ENCODE measurements at regions not wholly inside any gene's neighbourhood (a gene's known extent, or its start where the extent isn't known, plus 50 kb on each side); places are given as distances from the start of the nearest gene placed in this dataset.

DNA sequence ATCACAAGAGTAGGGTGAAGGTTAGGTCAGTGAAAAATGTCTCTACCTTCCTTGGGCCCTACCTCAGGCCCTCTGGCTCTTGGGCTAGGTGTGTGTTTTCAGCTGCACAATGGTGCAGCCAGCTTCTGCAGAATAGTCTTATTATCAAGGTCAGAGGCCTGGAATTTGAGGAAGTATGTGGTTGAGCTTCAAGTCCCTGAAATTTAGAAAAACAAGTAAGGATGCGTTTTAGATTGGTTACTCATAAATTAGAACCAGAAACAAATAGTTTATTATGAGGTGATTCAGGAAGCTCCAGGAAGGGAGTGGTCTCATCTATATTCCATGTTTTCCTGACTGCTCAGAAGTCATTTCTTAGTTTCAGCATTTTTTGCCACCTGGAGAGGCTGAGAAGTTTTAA lies 204.2 kb upstream of the CELF4 start:
- Mint-ChIP-seq H3K4me1 (no peaks in the 10 kb centered on the region), H3K36me3 (ENCODE audit: low read depth) (no peaks in the 10 kb centered on the region), H3K27me3 (ENCODE audit: insufficient read depth, low read depth, poor library complexity) (no peaks in the 10 kb centered on the region), H3K4me3 (no peak overlapping the region), H3K27ac (no peak overlapping the region), H3K9me3 (peaks cover 2% of the 10 kb centered on the region; the same call in 2 of the 3 replicates)
- no peak for TF ChIP-seq NANOG (IDR thresholded peaks at IDR 0.05; ENCODE audit: borderline replicate concordance)
- TF ChIP-seq STAT1 (IDR thresholded peaks at IDR 0.05; ENCODE audit: unreplicated experiment) = no peak
- TF ChIP-seq POLR2AphosphoS5 (IDR thresholded peaks at IDR 0.05; ENCODE audit: low read depth) = no peak
- TF ChIP-seq ZNF331 (CRISPR knock-in tag; IDR thresholded peaks at IDR 0.05; ENCODE audit: low read depth) = no peak
- TF ChIP-seq, protein P1, sequence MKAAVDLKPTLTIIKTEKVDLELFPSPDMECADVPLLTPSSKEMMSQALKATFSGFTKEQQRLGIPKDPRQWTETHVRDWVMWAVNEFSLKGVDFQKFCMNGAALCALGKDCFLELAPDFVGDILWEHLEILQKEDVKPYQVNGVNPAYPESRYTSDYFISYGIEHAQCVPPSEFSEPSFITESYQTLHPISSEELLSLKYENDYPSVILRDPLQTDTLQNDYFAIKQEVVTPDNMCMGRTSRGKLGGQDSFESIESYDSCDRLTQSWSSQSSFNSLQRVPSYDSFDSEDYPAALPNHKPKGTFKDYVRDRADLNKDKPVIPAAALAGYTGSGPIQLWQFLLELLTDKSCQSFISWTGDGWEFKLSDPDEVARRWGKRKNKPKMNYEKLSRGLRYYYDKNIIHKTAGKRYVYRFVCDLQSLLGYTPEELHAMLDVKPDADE (IDR thresholded peaks at IDR 0.05) = no peak
- TF ChIP-seq EZH2 (IDR thresholded peaks at IDR 0.05; ENCODE audit: low read depth, unreplicated experiment) = no peak
- no peak for TF ChIP-seq EZH2phosphoT487 (IDR thresholded peaks at IDR 0.05; ENCODE audit: unreplicated experiment)
- DNase-seq (ENCODE audit: low spot score) (no peak), ATAC-seq (no peak)
- no peak overlapping the region for H2AFZ ChIP-seq
- H3K36me3 ChIP-seq (ENCODE audit: insufficient read depth) = no peaks in the 10 kb centered on the region
- no peaks in the 10 kb centered on the region for H3F3A ChIP-seq (replicated peaks; ENCODE audit: low read depth)
- no peaks in the 10 kb centered on the region for H3K4me1 ChIP-seq (ENCODE audit: insufficient read depth)
- H3K27me3 ChIP-seq (ENCODE audit: insufficient read depth) = no peaks in the 10 kb centered on the region
- H3K9me2 ChIP-seq (ENCODE audit: insufficient read depth) = peaks cover 7% of the 10 kb centered on the region; the same call in 1 of the 2 replicates
- no peaks in the 10 kb centered on the region for H3K79me2 ChIP-seq (replicated peaks; ENCODE audit: insufficient read depth)
- no peak overlapping the region for H3K4me2 ChIP-seq
- H4K20me1 ChIP-seq (replicated peaks; ENCODE audit: insufficient read depth) = no peaks in the 10 kb centered on the region
- H3K4me3 ChIP-seq = no peak overlapping the region
- H3K27ac ChIP-seq (ENCODE audit: low read depth) = no peak overlapping the region

DNA sequence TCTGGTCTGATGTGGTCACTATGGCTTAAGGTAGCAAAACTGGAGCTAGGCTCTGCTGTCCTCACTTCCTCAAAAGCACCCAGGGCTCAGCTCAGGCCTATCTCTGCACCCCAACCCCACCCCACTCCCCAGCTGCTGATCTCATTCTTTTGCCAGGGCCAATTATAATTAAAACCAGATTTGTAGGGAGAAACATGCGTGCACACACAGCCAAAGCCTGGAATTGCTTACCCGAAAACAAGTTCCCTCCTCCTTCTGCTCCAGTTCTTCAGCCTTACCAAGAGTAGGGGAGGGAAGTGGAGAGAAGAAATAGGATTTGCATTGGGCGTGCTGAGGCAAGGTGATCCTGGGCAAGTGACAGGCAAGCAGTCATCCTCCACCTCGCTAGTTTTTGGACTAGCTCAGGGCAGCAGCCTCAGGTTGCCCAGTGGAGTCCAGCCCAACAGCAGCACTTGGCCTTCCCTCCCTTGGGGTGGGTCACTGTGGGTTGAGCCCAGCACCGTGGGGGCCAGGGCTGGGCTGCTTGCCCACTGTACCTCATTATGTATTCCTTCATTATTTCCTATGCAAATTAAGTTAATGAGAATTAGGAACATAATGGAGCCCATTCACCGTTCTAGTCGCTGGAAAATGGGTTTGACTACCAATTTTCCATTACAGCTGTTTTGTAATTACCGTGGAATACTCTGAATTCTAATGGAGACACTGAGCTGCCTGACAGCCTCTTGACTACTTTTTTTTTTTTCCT lies 199.1 kb upstream of the CELF4 start:
- Histone ChIP-seq H3F3A (replicated peaks; ENCODE audit: low read depth) (no peaks in the 10 kb centered on the region), H3K4me2 (no peak overlapping the region), H3K9me2 (ENCODE audit: insufficient read depth) (peaks cover 12% of the 10 kb centered on the region; the same call in 1 of the 2 replicates), H4K20me1 (replicated peaks; ENCODE audit: insufficient read depth) (no peaks in the 10 kb centered on the region), H2AFZ (no peak overlapping the region), H3K79me2 (replicated peaks; ENCODE audit: insufficient read depth) (no peaks in the 10 kb centered on the region), H3K4me3 (no peak overlapping the region), H3K27me3 (ENCODE audit: insufficient read depth) (no peaks in the 10 kb centered on the region), H3K36me3 (ENCODE audit: insufficient read depth) (no peaks in the 10 kb centered on the region), H3K27ac (ENCODE audit: low read depth) (no peak overlapping the region), H3K4me1 (ENCODE audit: insufficient read depth) (no peaks in the 10 kb centered on the region)
- DNase-seq (ENCODE audit: low spot score) = no peak
- Mint-ChIP-seq H3K9me3 (no peaks in the 10 kb centered on the region; the same call in 2 of the 3 replicates), H3K36me3 (ENCODE audit: low read depth) (no peaks in the 10 kb centered on the region), H3K27ac (no peak overlapping the region), H3K4me3 (no peak overlapping the region), H3K4me1 (no peaks in the 10 kb centered on the region), H3K27me3 (ENCODE audit: insufficient read depth, low read depth, poor library complexity) (peaks cover 2% of the 10 kb centered on the region)
- no peak for ATAC-seq
- TF ChIP-seq, protein P2, sequence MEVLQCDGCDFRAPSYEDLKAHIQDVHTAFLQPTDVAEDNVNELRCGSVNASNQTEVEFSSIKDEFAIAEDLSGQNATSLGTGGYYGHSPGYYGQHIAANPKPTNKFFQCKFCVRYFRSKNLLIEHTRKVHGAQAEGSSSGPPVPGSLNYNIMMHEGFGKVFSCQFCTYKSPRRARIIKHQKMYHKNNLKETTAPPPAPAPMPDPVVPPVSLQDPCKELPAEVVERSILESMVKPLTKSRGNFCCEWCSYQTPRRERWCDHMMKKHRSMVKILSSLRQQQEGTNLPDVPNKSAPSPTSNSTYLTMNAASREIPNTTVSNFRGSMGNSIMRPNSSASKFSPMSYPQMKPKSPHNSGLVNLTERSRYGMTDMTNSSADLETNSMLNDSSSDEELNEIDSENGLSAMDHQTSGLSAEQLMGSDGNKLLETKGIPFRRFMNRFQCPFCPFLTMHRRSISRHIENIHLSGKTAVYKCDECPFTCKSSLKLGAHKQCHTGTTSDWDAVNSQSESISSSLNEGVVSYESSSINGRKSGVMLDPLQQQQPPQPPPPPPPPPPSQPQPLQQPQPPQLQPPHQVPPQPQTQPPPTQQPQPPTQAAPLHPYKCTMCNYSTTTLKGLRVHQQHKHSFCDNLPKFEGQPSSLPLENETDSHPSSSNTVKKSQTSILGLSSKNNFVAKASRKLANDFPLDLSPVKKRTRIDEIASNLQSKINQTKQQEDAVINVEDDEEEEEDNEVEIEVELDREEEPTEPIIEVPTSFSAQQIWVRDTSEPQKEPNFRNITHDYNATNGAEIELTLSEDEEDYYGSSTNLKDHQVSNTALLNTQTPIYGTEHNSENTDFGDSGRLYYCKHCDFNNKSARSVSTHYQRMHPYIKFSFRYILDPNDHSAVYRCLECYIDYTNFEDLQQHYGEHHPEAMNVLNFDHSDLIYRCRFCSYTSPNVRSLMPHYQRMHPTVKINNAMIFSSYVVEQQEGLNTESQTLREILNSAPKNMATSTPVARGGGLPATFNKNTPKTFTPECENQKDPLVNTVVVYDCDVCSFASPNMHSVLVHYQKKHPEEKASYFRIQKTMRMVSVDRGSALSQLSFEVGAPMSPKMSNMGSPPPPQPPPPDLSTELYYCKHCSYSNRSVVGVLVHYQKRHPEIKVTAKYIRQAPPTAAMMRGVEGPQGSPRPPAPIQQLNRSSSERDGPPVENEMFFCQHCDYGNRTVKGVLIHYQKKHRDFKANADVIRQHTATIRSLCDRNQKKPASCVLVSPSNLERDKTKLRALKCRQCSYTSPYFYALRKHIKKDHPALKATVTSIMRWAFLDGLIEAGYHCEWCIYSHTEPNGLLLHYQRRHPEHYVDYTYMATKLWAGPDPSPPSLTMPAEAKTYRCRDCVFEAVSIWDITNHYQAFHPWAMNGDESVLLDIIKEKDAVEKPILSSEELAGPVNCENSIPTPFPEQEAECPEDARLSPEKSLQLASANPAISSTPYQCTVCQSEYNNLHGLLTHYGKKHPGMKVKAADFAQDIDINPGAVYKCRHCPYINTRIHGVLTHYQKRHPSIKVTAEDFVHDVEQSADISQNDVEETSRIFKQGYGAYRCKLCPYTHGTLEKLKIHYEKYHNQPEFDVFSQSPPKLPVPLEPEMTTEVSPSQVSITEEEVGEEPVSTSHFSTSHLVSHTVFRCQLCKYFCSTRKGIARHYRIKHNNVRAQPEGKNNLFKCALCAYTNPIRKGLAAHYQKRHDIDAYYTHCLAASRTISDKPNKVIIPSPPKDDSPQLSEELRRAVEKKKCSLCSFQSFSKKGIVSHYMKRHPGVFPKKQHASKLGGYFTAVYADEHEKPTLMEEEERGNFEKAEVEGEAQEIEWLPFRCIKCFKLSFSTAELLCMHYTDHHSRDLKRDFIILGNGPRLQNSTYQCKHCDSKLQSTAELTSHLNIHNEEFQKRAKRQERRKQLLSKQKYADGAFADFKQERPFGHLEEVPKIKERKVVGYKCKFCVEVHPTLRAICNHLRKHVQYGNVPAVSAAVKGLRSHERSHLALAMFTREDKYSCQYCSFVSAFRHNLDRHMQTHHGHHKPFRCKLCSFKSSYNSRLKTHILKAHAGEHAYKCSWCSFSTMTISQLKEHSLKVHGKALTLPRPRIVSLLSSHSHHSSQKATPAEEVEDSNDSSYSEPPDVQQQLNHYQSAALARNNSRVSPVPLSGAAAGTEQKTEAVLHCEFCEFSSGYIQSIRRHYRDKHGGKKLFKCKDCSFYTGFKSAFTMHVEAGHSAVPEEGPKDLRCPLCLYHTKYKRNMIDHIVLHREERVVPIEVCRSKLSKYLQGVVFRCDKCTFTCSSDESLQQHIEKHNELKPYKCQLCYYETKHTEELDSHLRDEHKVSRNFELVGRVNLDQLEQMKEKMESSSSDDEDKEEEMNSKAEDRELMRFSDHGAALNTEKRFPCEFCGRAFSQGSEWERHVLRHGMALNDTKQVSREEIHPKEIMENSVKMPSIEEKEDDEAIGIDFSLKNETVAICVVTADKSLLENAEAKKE (CRISPR knock-in tag; IDR thresholded peaks at IDR 0.05) = no peak
- TF ChIP-seq EZH2phosphoT487 (IDR thresholded peaks at IDR 0.05; ENCODE audit: unreplicated experiment) (no peak), STAT1 (IDR thresholded peaks at IDR 0.05; ENCODE audit: unreplicated experiment) (no peak), ZNF331 (CRISPR knock-in tag; IDR thresholded peaks at IDR 0.05; ENCODE audit: low read depth) (no peak), NANOG (IDR thresholded peaks at IDR 0.05; ENCODE audit: borderline replicate concordance) (no peak), JUNB (IDR thresholded peaks at IDR 0.05; ENCODE audit: unreplicated experiment) (no peak)
- TF ChIP-seq, protein P3, sequence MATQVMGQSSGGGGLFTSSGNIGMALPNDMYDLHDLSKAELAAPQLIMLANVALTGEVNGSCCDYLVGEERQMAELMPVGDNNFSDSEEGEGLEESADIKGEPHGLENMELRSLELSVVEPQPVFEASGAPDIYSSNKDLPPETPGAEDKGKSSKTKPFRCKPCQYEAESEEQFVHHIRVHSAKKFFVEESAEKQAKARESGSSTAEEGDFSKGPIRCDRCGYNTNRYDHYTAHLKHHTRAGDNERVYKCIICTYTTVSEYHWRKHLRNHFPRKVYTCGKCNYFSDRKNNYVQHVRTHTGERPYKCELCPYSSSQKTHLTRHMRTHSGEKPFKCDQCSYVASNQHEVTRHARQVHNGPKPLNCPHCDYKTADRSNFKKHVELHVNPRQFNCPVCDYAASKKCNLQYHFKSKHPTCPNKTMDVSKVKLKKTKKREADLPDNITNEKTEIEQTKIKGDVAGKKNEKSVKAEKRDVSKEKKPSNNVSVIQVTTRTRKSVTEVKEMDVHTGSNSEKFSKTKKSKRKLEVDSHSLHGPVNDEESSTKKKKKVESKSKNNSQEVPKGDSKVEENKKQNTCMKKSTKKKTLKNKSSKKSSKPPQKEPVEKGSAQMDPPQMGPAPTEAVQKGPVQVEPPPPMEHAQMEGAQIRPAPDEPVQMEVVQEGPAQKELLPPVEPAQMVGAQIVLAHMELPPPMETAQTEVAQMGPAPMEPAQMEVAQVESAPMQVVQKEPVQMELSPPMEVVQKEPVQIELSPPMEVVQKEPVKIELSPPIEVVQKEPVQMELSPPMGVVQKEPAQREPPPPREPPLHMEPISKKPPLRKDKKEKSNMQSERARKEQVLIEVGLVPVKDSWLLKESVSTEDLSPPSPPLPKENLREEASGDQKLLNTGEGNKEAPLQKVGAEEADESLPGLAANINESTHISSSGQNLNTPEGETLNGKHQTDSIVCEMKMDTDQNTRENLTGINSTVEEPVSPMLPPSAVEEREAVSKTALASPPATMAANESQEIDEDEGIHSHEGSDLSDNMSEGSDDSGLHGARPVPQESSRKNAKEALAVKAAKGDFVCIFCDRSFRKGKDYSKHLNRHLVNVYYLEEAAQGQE (IDR thresholded peaks at IDR 0.05; ENCODE audit: unreplicated experiment) = no peak

All from GM23338 (cell line).